Erythroblast (primary cell): ENCODE measurements at regions not wholly inside any gene's neighbourhood (a gene's known extent, or its start where the extent isn't known, plus 50 kb on each side); places are given as distances from the start of the nearest gene placed in this dataset.
A peak's percentile ranks its signal among the peaks of the same experiment; 100 is the strongest.

Experiments
- DNase-seq, 2 experiments: peaks; one replicate each; lab custom pipeline; 2025; lab: John Stamatoyannopoulos, UW
- GATA1 ChIP-seq: IDR thresholded peaks from 2 replicates; pipeline ENCODE4 v1.6.1; 2011; ENCODE audit warnings: low read depth, mild to moderate bottlenecking, control low read depth, low read length, moderate library complexity
- POLR2A ChIP-seq: IDR thresholded peaks from 2 replicates; pipeline ENCODE4 v1.6.1; 2011; ENCODE audit warnings: mild to moderate bottlenecking, low read length

DNA sequence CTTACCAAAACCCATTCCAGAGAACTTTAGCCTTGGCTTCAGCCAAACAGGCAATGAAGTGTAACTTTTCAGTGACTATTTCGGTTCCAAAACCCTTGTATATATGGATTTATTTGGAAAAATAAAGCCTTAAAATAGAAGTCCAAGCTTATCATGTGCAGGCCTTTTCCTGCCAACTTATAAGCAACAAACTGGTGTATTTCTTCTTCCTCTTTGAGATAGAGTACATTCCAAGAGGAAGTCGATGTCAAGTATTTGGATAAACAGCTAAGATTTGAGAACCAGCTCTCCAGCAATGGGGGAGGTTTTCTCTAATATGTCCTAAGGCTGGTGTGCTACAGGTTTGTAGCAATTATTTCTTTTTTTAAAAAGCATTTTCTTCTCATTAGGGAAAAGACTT, 407.8 kb downstream of the DUSP10 start:
- no peak for DNase-seq
- TF ChIP-seq POLR2A = no peak
- no peak for TF ChIP-seq GATA1

DNA sequence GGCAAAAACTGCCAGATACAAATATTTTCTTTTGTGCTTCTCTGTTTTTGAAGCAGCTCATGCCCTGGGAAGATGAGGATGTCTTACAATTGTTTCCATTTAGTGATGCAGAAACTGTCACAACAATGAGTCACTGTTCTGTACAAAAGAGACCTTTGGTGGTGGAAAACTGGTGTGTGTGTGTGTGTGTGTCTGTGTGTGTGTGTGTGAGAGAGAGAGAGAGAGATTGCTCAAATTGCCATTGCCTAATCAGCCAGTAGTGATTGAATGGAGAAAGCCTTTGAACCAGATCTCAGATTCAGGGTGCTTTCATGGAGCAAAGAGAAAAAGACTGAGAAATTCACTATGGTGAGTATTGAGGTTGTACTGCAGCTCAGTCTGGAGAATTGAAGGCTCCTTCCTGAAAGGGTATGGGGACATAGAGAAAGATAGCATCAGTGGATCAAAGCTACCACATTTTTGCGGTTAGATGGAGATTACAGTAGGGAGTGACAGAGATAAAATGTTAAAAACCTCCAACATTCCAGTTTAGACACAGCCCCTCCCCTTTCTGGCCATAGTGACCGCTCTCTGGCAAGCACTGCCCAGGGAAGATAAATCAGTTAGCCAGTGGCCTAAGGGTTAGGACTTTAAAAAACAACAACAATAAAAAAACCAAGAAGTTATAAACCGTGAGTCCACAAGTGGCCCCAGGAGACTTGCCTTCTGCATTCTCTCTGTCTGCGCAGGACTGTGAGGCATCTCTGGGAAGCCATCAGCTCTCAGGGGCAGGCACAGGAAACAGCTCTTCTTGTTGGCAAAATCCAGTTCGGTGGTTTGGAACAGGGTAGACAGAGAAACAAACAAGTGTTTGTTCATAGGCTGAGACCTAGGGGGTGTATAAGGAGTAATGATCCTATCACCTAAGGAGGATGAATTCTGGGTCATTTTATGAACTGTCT, 406.5 kb downstream of the DUSP10 start:
- TF ChIP-seq POLR2A (no peak), GATA1 (no peak)
- DNase-seq = peak in 1 of 2 experiments; percentile 1

DNA sequence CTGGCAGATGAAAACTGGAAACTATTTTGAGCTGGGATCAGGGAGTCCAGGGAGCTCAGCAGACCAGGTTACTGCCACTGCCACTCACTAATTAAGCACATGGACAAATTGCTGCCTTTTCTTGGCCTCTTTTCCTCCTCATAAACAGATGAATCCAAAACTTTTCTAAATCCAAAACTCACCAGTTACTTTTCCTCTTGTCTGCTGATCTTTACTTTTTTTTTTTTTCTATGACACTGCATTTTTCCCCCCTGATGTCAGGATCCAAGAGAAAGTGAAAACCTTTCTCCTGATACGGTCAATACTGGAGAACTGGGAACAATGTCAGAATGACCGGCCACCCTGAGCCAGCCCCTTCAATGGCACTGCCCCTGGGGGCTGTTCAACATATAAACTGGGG, 405.8 kb downstream of the DUSP10 start:
- TF ChIP-seq GATA1 (no peak), POLR2A (no peak)

DNA sequence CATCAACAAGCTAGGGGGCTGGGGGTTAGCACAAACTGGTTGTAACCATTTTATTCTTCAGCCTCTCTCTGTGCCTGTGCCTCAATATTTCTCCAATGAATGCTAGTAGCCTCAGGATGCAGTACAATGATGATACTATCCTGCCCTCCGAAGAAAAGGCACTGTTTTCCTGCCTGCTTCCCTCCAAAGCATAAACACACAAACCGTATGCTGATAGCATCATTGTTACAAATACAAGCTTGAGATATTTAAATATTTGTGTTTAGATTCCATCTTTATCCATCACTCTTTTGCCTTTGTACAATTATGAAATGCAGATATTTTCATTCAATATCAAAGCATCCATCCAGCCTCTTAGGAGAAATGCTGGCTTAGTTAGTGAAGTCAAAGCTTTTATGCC, 404.8 kb downstream of the DUSP10 start:
- TF ChIP-seq GATA1 (no peak), POLR2A (no peak)
- no peak for DNase-seq

More for the DNA sequence above, 405.8 kb downstream of the DUSP10 start:
- DNase-seq = no peak

DNA sequence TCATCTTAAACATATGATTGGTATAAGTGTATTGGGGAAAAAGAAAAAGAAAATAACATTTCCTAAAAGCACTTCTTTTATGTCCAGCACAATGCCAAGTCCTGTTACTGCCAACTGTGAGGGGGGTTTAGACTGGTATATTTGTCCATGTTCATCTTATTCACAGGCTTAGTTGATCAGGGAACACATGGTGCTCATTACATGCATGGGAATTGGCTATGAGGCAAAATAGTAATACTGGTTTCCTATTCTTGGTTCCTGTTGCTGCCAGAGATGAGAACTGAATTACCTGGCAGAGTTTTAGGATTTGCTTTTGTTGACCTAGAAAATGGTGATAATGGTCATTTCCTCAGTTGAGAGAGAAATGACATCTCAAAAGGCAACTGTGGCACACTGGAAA, 398.8 kb downstream of the DUSP10 start:
- no peak for TF ChIP-seq GATA1
- TF ChIP-seq POLR2A = no peak
- DNase-seq = no peak

DNA sequence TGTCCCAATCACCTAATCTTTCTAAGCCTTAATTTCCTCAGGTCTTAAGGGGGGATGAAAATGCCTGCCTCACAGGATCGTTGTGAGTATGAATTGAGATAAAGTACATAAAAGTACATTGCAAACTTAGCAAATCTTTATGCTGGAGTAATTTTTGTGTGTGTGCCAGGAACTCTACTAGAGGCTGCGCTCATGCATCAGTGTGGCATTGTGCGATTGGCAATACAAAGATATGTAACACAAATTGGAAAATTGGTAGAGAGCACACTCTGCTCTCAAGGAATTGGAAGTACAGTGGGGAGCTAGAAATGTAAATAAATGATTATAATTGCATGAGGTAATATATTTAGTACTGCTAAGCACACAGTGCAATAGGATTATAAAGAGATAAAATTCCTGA, 398.3 kb downstream of the DUSP10 start:
- TF ChIP-seq GATA1 (no peak), POLR2A (no peak)
- no peak for DNase-seq

DNA sequence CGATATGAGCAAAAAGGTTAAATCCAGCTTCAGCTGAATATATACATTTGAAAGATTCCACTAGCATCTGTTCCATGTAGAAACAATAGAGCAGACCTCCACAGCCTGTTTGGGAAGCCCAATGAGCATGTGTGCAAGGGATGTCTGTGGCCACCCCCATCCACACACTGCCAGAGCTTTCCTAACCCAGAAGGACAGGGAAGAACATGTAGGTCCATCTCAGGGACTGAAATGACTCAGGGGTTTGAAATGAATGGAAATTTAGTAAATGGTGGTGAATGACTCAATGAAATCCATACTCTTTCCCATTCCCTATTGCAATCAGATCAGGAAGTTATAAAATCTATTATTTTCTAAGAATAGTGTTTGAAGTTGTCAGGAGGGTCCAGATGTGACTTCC, 397.2 kb downstream of the DUSP10 start:
- TF ChIP-seq GATA1 (no peak), POLR2A (no peak)
- DNase-seq = no peak

DNA sequence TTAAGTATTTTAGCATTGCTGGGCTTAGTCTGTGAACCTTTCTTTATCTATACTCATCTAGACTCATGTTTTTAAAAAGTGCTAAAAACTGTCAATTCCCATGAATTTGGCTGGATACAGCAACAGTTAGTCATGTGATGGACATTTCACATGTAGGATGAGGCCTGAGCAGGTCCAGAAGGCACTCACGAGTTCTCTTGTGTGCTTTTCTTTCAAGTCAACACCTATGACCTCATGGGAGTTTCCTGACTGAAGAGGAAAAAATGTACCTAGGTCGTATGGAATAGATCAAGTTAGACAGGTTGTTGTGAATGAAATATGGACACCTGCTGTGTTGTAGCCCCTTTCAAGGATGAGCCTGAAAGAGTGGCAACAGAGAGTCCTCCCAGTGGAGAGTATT, 394.2 kb downstream of the DUSP10 start:
- DNase-seq = no peak
- TF ChIP-seq GATA1 (no peak), POLR2A (no peak)

DNA sequence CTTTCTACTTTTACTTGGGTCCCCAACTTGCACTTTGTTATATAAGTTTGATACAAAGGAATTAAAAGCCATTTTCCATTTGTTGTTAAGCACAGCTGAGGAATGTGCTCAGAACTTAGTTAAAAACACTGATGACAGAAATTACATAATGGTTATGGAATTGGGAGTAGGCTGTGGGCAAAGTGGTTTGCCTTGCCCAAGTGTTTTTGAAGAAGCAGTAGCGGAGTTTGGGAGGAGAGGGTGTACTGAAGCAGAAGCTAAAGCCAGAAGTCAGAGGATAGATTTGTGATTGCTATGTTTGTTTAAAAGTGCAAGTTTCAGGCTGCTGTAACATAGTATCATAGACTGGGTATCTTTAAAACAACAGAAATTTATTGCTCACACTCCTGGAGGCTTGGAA, 391.8 kb downstream of the DUSP10 start:
- DNase-seq = no peak

DNA sequence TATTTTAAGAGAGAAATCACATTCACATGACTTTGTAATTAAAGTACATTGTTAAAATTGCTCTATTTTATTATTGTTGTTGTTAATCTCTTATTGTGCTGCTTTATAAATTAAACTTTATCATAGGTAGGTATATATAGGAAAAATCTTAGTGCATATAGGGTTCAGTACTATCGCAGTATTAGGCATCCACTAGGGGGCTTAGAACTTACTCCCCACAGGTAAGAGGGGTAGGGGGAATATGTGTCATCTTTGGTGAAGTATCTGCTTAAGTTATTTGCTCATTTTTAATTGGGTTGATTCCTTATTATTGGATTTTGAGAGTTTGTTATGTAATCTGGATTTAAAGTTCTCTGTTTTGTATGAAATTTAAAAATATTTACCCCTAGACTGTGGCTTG, 385.2 kb downstream of the DUSP10 start:
- DNase-seq = no peak
- TF ChIP-seq GATA1 (no peak), POLR2A (no peak)

More for the DNA sequence above, 391.8 kb downstream of the DUSP10 start:
- TF ChIP-seq GATA1 (no peak), POLR2A (no peak)

DNA sequence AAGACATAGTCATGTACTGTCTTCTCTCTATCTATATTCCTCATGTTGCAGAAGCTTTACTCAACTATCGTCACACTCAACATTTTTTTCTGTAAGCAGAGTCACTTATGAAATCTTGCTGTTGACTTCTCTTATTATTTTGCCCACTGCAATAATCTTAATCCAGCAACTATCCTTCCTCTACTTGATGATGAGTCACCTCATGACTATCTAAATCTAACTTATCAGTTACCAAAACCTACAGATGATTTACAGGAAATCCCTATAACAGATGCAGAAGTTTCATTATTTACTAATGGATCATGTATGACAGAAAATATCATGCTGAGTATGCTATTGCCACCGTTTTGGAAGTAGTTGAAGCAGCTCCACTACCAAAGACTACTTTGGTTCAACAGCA, 378.9 kb downstream of the DUSP10 start:
- no peak for DNase-seq
- no peak for TF ChIP-seq GATA1
- TF ChIP-seq POLR2A = no peak

DNA sequence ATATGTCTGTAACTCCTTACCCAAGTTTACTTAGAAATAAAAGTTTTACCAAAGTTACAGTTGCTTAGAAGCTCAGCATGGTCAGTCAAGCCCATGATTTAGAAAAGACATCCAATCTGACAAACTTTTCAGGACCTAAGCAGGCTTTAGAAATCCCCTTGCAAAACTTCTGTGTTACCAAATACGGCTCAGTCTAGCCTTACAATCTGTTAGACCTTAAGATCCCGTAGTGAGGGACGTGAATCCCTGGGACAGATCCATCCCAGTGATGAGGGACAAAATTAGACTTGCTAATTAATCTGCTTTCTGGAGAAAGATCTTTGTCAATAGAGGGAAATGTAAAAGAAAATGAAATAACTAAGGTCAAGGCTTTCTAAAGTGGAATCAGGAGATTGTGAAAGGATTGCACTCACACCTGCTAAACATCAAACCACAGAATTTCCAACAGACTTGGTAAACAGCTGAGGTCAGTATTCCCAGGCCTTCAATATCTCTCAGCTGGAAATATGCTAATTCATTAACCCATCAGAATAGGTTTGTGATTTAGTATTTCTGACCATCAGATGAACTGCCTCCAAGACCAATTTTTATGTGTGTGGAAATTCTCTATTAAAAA, 375.3 kb downstream of the DUSP10 start:
- no peak for DNase-seq
- TF ChIP-seq GATA1 (no peak), POLR2A (no peak)

DNA sequence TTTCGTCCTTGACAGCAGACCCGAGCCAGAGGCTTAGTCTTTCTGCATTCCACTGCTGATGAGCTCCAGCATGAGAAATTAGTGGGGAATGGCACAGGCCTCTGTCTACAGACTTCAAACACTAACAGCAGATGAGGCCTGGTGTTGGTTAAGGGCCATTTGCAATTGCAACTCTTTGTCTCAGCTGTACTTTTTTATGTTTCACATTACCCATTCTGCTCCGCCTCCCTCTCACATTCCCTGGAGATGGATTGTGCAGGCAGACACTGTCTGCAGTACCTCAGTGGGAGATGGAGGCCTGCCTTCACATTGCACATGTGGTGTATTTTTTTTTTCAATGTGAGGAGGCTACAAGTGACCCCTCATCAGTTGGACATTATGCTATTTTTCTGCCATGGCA, 370.2 kb downstream of the DUSP10 start:
- DNase-seq = no peak
- TF ChIP-seq GATA1 (no peak), POLR2A (no peak)

DNA sequence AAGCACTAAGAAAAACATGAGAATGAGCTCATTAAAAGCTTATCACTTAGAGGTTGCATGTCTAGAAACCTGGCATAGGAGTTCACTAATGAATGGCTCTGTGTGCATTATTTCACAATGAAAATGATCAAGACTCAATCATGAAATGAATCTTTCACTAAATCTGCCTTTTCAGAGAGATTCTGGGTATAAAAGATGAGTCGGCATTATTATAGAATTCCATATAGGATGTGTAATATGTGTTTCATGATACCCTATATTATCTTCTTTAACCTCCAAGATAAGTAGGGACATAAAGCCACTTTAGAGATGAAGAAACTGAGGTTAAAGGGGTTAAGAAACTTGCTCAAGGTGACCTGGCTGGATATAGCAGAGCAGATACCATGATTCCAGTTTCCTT, 368.1 kb downstream of the DUSP10 start:
- no peak for DNase-seq
- no peak for TF ChIP-seq GATA1
- TF ChIP-seq POLR2A = no peak
